Loucy (cell line): ENCODE measurements at regions not wholly inside any gene's neighbourhood (a gene's known extent, or its start where the extent isn't known, plus 50 kb on each side); places are given as distances from the start of the nearest gene placed in this dataset.

Experiments used
- H2AFZ ChIP-seq: fragments of 200-600 bp; sonication (generic); 2 replicates; pipeline ENCODE4 v1.6.0; 2016; ENCODE audit warnings: antibody characterized with exemption, mild to moderate bottlenecking, low read length, moderate library complexity
- H3F3A ChIP-seq: fragments of 200-600 bp; 2 replicates; pipeline ENCODE4 v1.6.0; 2016; ENCODE audit warnings: antibody characterized with exemption, low read depth, mild to moderate bottlenecking
- H3K27me3 ChIP-seq: fragments of 200-600 bp; sonication (generic); 2 replicates; pipeline ENCODE4 v1.6.1; 2014; ENCODE audit warnings: low read length, mild to moderate bottlenecking; ENCODE audit not compliant: insufficient read depth, poor library complexity, severe bottlenecking
- H3K36me3 ChIP-seq: fragments of 200-600 bp; sonication (generic); 2 replicates; pipeline ENCODE4 v1.6.1; 2016; ENCODE audit warnings: low read length; ENCODE audit not compliant: insufficient read depth
- H3K4me1 ChIP-seq: fragments of 200-600 bp; sonication (generic); 2 replicates; pipeline ENCODE4 v1.5.1; 2014; ENCODE audit warnings: low read length, mild to moderate bottlenecking; ENCODE audit not compliant: insufficient read depth, poor library complexity, severe bottlenecking
- H3K4me2 ChIP-seq: fragments of 200-600 bp; sonication (generic); 2 replicates; pipeline ENCODE4 v1.6.0; 2014; ENCODE audit warnings: antibody characterized with exemption, low read length, low read depth, mild to moderate bottlenecking; ENCODE audit not compliant: poor library complexity, severe bottlenecking
- H3K4me3 ChIP-seq: fragments of 200-600 bp; sonication (generic); 2 replicates; pipeline ENCODE4 v1.5.1; 2014; ENCODE audit warnings: low read length, mild to moderate bottlenecking, mixed read lengths; ENCODE audit not compliant: poor library complexity, severe bottlenecking
- H3K79me2 ChIP-seq: fragments of 200-600 bp; sonication (generic); 2 replicates; pipeline ENCODE4 v1.6.1; 2014; ENCODE audit warnings: low read length; ENCODE audit not compliant: insufficient read depth
- H3K9ac ChIP-seq: fragments of 200-600 bp; sonication (generic); 2 replicates; pipeline ENCODE4 v1.6.0; 2014; ENCODE audit warnings: mild to moderate bottlenecking, low read depth, low read length, moderate library complexity; ENCODE audit not compliant: poor library complexity, severe bottlenecking
- H3K9me2 ChIP-seq: fragments of 200-600 bp; sonication (generic); replicated peaks from 2 replicates; pipeline ENCODE4 v1.6.1; 2016; ENCODE audit warnings: low read depth, low read length, mixed read lengths
- H3K9me3 ChIP-seq: fragments of 200-600 bp; sonication (generic); 2 replicates; pipeline ENCODE4 v1.6.1; 2014; ENCODE audit warnings: mild to moderate bottlenecking, antibody characterized with exemption, low read length, low read depth; ENCODE audit not compliant: insufficient read depth
- H4K20me1 ChIP-seq: fragments of 200-600 bp; sonication (generic); 2 replicates; pipeline ENCODE4 v1.6.0; 2014; ENCODE audit warnings: antibody characterized with exemption, low read length, mild to moderate bottlenecking; ENCODE audit not compliant: insufficient read depth, poor library complexity, severe bottlenecking
- CTCF ChIP-seq: fragments of 200-600 bp; sonication (generic); conservative IDR thresholded peaks from 2 replicates; pipeline ENCODE4 v1.5.1; 2014; ENCODE audit warnings: mild to moderate bottlenecking, antibody characterized with exemption, low read length
- EZH2phosphoT487 ChIP-seq: fragments of 200-600 bp; IDR thresholded peaks from 2 replicates; pipeline ENCODE4 v1.6.1; 2018; ENCODE audit warnings: antibody characterized with exemption, mild to moderate bottlenecking, moderate library complexity, borderline replicate concordance

- Histone ChIP-seq H2AFZ (no peak overlapping the region), H3K4me3 (no peak overlapping the region), H3K4me2 (no peak overlapping the region), H3K79me2 (no peaks in the 10 kb centered on the region), H4K20me1 (no peaks in the 10 kb centered on the region), H3F3A (no peaks in the 10 kb centered on the region), H3K4me1 (no peaks in the 10 kb centered on the region), H3K9me3 (peaks cover 4% of the 10 kb centered on the region; the same call in 1 of the 2 replicates), H3K27me3 (no peaks in the 10 kb centered on the region), H3K9me2 (no peaks in the 10 kb centered on the region), H3K36me3 (no peaks in the 10 kb centered on the region), H3K9ac (no peak overlapping the region)
- no peak for TF ChIP-seq CTCF
- TF ChIP-seq EZH2phosphoT487 = no peak
Measured at GRCh38 chr6:1099264-1099663, 212.6 kb upstream of the FOXQ1 start.

- Histone ChIP-seq H3K9me2 (no peaks in the 10 kb centered on the region), H3K27me3 (no peaks in the 10 kb centered on the region), H3K4me3 (no peak overlapping the region), H3K36me3 (no peaks in the 10 kb centered on the region), H3K4me1 (no peaks in the 10 kb centered on the region), H4K20me1 (no peaks in the 10 kb centered on the region), H3F3A (no peaks in the 10 kb centered on the region), H2AFZ (no peak overlapping the region), H3K79me2 (no peaks in the 10 kb centered on the region), H3K4me2 (no peak overlapping the region), H3K9ac (no peak overlapping the region), H3K9me3 (peaks cover 4% of the 10 kb centered on the region; the same call in 1 of the 2 replicates)
- TF ChIP-seq EZH2phosphoT487 (no peak), CTCF (no peak)
Measured at GRCh38 chr6:1096967-1097765, 214.7 kb upstream of the FOXQ1 start.

- no peak overlapping the region for H3K4me2 ChIP-seq
- no peaks in the 10 kb centered on the region for H3F3A ChIP-seq
- H3K79me2 ChIP-seq = no peaks in the 10 kb centered on the region
- no peak for TF ChIP-seq CTCF
- TF ChIP-seq EZH2phosphoT487 = no peak
- no peak overlapping the region for H3K9ac ChIP-seq
- H4K20me1 ChIP-seq = no peaks in the 10 kb centered on the region
- H3K4me3 ChIP-seq = no peak overlapping the region
- H3K9me2 ChIP-seq = no peaks in the 10 kb centered on the region
- H3K36me3 ChIP-seq = no peaks in the 10 kb centered on the region
- no peaks in the 10 kb centered on the region for H3K4me1 ChIP-seq
- H2AFZ ChIP-seq = no peak overlapping the region
- H3K27me3 ChIP-seq = no peaks in the 10 kb centered on the region
- peaks cover 4% of the 10 kb centered on the region; the same call in 1 of the 2 replicates for H3K9me3 ChIP-seq
Measured at GRCh38 chr6:1094306-1094705, 217.6 kb upstream of the FOXQ1 start.
